Subcutaneous abdominal adipose tissue (tissue), 5 donors: ENCODE measurements at regions not wholly inside any gene's neighbourhood (a gene's known extent, or its start where the extent isn't known, plus 50 kb on each side); places are given as distances from the start of the nearest gene placed in this dataset.
"Not testable (repeated sequence)": the region's sequence is repeated elsewhere in the genome, so short reads cannot be mapped to it uniquely, and the experiment has no call there.

Experiments
- H3K27ac ChIP-seq: one replicate; pipeline ENCODE4 v1.7.0; 2013; ENCODE audit warnings: low read depth, mild to moderate bottlenecking, inconsistent platforms, low read length, moderate library complexity
- H3K27me3 ChIP-seq, 5 donors: one replicate each; pipeline ENCODE4 v1.7.0; 2013; ENCODE audit warnings: low read length in 5 of 5, inconsistent platforms in 1 of 5; ENCODE audit not compliant: control insufficient read depth in 5 of 5, insufficient read depth in 4 of 5
- H3K36me3 ChIP-seq, 5 donors: one replicate each; pipeline ENCODE4 v1.7.0; 2013; ENCODE audit warnings: low read length in 5 of 5; ENCODE audit not compliant: control insufficient read depth in 5 of 5, insufficient read depth in 5 of 5
- H3K4me1 ChIP-seq, 5 donors: one replicate each; pipeline ENCODE4 v1.7.0; 2013; ENCODE audit warnings: low read length in 5 of 5, mild to moderate bottlenecking in 3 of 5, moderate library complexity in 1 of 5; ENCODE audit not compliant: control insufficient read depth in 5 of 5, insufficient read depth in 5 of 5
- H3K4me3 ChIP-seq, 5 donors: one replicate each; pipeline ENCODE4 v1.7.0; 2013; ENCODE audit warnings: low read length in 5 of 5, low read depth in 1 of 5
- H3K9ac ChIP-seq, 5 donors: one replicate each; pipeline ENCODE4 v1.7.0; 2013; ENCODE audit warnings: low read length in 5 of 5, mild to moderate bottlenecking in 4 of 5, moderate library complexity in 3 of 5
- H3K9me3 ChIP-seq, 5 donors: one replicate each; pipeline ENCODE4 v1.7.0; 2013; ENCODE audit warnings: low read length in 5 of 5; ENCODE audit not compliant: control insufficient read depth in 5 of 5
- donor health status: healthy.
- donor health status: healthy.
- donor health status: healthy.
- donor health status: healthy.
- donor health status: healthy.

GRCh38 chr5:124966741-124967140 lies 220.3 kb upstream of the ZNF608 start:
- not testable (repeated sequence) for H3K9me3 ChIP-seq, H3K27me3 ChIP-seq, H3K27ac ChIP-seq, H3K4me3 ChIP-seq, H3K9ac ChIP-seq, H3K36me3 ChIP-seq
- peaks cover 2 to 24% (median 22%) of the 10 kb centered on the region in 5 donors for H3K4me1 ChIP-seq

DNA sequence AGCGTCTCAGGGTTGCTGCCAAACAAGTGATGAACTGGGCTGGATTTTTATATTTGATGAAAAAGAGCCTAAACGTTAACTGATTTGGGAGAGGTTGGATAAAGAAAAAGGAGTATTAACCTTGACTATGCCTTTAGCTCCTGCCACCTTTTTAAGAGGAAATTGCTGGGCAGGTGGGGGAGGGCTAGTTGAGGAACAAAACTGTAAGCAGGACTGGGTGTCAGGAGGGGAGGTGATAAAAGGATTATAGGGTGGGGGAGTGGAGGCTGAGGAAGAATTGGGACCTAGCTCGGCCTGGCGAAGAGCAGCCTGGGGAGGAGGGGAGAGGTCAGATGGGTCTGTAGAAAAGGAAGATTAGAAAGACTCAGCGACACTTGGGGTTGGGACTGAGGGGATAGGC lies 223.9 kb upstream of the ZNF608 start:
- not testable (repeated sequence) for H3K36me3 ChIP-seq, H3K9ac ChIP-seq, H3K4me3 ChIP-seq, H3K27ac ChIP-seq, H3K27me3 ChIP-seq, H3K9me3 ChIP-seq
- H3K4me1 ChIP-seq = peaks cover 0 to 12% (median 9%) of the 10 kb centered on the region in 5 donors

DNA sequence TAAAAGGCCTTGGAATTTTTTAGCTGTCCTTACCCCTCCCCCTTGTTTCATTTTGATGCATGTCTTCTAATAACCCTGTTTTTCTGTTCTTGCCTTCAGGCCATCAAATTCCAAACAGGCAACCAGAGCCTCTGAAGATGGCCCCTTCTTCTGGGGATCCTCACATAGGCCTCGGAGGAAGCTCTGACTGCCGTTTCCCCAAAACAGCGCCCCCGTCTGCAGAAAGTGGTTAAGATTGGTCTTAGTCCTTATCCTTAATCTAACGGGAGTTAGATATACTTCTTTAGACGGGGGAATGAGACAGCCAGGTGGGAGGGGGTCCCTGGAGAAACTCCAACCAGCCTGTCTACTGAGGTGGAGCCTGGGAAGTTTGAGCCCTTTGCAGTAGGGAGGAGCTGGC lies 226.3 kb upstream of the ZNF608 start:
- Histone ChIP-seq H3K4me1 (peaks cover 0 to 12% (median 9%) of the 10 kb centered on the region in 5 donors), H3K9me3 (no peaks in the 10 kb centered on the region), H3K9ac (no peak overlapping the region), H3K36me3 (no peaks in the 10 kb centered on the region), H3K27ac (no peak overlapping the region), H3K4me3 (no peak overlapping the region), H3K27me3 (no peaks in the 10 kb centered on the region)

DNA sequence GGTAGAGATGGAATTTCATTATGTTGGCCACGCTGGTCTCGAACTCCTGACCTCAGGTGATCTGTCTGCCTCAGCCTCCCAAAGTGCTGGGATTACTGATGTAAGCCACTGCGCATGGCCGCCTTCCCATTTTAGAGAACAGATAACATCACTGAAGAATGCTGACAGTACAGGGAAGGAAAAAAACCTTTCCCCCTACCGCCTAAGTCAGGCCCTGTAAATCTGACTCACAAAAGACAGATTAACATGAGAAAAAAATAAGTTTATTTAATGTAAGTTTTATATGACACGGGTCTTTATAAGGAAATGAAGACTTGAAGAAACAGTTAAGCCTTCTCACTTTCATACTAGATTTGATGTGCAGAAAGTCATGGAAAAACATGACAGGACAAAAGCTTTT lies 227.2 kb upstream of the ZNF608 start:
- Histone ChIP-seq H3K36me3 (no peaks in the 10 kb centered on the region), H3K27me3 (no peaks in the 10 kb centered on the region), H3K4me1 (peaks cover 0 to 12% (median 9%) of the 10 kb centered on the region in 5 donors), H3K4me3 (no peak overlapping the region), H3K27ac (no peak overlapping the region), H3K9ac (no peak overlapping the region), H3K9me3 (no peaks in the 10 kb centered on the region)

DNA sequence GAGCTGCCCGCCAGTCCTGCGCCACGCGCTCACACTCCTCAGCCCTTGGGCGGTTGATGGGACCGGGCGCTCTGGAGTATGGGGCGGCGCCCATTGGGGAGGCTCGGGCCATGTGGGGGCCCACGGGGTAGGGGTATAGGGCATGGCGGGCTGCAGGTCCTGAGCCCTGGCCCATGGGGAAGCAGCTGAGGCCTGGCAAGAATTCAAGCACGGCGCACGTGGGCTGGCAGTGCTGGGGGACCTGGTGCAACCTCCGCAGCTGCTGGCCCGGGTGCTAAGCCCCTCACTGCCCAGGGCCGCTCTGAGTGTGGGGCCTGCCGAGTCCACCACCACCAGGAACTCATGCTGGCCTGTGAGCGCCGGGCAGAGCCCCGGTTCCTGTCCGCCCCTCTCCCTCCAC lies 229.6 kb upstream of the ZNF608 start:
- Histone ChIP-seq H3K9me3 (no peaks in the 10 kb centered on the region), H3K4me1 (peaks cover 0 to 12% (median 9%) of the 10 kb centered on the region in 5 donors), H3K27me3 (no peaks in the 10 kb centered on the region), H3K36me3 (no peaks in the 10 kb centered on the region), H3K9ac (no peak overlapping the region), H3K4me3 (no peak overlapping the region), H3K27ac (no peak overlapping the region)

DNA sequence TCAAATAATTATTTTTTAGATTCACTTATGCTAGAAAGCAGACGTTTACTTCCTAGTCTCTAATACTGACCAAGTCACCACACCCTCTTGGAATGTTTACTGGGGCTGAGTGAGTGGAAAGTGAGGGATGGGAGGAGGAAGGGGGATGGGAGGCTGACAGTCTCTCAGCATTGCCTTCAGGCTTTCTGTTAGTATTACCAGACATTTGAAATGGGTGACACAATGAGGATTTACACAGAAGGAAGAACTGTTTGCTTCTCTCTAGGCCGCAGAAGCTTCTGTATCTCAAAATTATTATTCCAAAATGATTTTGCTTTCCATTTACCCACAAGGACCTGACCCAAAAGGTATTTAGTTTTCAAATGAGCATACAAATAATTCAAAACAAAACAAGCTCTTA lies 232.8 kb upstream of the ZNF608 start:
- Histone ChIP-seq H3K36me3 (no peaks in the 10 kb centered on the region), H3K9me3 (peaks cover 2 to 11% (median 5%) of the 10 kb centered on the region in 5 donors), H3K27ac (no peak overlapping the region), H3K4me1 (no peaks in the 10 kb centered on the region), H3K9ac (no peak overlapping the region), H3K27me3 (no peaks in the 10 kb centered on the region), H3K4me3 (no peak overlapping the region)

GRCh38 chr5:124980163-124980941 lies 233.9 kb upstream of the ZNF608 start:
- H3K27ac ChIP-seq = no peak overlapping the region
- no peaks in the 10 kb centered on the region for H3K27me3 ChIP-seq
- no peaks in the 10 kb centered on the region for H3K4me1 ChIP-seq
- no peak overlapping the region for H3K4me3 ChIP-seq
- H3K36me3 ChIP-seq = no peaks in the 10 kb centered on the region
- H3K9ac ChIP-seq = no peak overlapping the region
- peaks cover 2 to 11% (median 5%) of the 10 kb centered on the region in 5 donors for H3K9me3 ChIP-seq

DNA sequence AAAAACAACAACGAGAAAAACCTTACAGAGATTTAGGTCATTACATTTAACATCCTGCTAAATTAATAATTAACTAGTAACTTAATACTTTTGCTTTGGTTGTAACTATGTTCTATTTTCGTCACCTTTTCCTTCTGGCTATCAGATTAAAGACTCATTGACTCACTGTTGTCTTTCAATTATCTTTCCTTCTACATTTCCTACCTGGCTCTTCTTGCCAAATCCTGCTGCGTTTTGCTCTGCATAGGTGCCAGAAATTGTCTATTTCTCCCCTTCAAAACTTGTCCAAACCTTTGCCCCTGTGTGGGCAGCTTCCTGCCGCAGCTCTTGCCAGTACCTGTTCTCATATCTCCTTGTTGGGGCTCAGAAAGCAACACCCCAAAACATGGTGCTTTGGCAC lies 235.5 kb upstream of the ZNF608 start:
- H3K4me3 ChIP-seq = no peak overlapping the region
- no peak overlapping the region for H3K27ac ChIP-seq
- peaks cover 2 to 11% (median 5%) of the 10 kb centered on the region in 5 donors for H3K9me3 ChIP-seq
- H3K36me3 ChIP-seq = no peaks in the 10 kb centered on the region
- H3K9ac ChIP-seq = no peak overlapping the region
- H3K27me3 ChIP-seq = no peaks in the 10 kb centered on the region
- no peaks in the 10 kb centered on the region for H3K4me1 ChIP-seq

DNA sequence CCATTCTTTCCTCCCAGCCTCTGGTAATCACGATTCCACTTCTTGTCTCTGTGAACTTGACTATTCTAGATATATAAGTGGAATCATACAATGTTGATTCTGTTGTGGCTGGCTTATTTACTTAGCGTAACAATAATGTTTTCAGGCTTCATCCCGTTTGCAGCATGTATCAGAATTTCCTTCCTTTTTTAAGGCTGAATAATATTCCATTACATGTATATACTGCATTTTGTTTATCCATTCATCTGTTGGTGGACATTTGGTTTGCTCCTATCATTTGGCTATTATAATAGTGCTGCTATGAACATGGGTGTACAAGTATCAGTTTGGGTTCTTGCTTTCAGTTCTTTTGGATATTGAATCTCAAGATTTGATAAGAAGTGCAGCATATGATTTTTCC lies 239.7 kb upstream of the ZNF608 start:
- no peaks in the 10 kb centered on the region for H3K36me3 ChIP-seq
- no peaks in the 10 kb centered on the region for H3K27me3 ChIP-seq
- H3K4me3 ChIP-seq = no peak overlapping the region
- no peak overlapping the region for H3K27ac ChIP-seq
- peaks cover 2 to 16% (median 5%) of the 10 kb centered on the region in 5 donors for H3K9me3 ChIP-seq
- H3K9ac ChIP-seq = no peak overlapping the region
- H3K4me1 ChIP-seq = no peaks in the 10 kb centered on the region

GRCh38 chr5:124986667-124987066 lies 240.2 kb upstream of the ZNF608 start:
- Histone ChIP-seq H3K36me3 (no peaks in the 10 kb centered on the region), H3K27ac (no peak overlapping the region), H3K9me3 (peaks cover 2 to 16% (median 5%) of the 10 kb centered on the region in 5 donors), H3K4me3 (no peak overlapping the region), H3K27me3 (no peaks in the 10 kb centered on the region), H3K9ac (no peak overlapping the region), H3K4me1 (no peaks in the 10 kb centered on the region)
